ENCODE measurements at regions not wholly inside any gene's neighbourhood (a gene's known extent, or its start where the extent isn't known, plus 50 kb on each side); places are given as distances from the start of the nearest gene placed in this dataset.

- TF ChIP-seq, protein P1, sequence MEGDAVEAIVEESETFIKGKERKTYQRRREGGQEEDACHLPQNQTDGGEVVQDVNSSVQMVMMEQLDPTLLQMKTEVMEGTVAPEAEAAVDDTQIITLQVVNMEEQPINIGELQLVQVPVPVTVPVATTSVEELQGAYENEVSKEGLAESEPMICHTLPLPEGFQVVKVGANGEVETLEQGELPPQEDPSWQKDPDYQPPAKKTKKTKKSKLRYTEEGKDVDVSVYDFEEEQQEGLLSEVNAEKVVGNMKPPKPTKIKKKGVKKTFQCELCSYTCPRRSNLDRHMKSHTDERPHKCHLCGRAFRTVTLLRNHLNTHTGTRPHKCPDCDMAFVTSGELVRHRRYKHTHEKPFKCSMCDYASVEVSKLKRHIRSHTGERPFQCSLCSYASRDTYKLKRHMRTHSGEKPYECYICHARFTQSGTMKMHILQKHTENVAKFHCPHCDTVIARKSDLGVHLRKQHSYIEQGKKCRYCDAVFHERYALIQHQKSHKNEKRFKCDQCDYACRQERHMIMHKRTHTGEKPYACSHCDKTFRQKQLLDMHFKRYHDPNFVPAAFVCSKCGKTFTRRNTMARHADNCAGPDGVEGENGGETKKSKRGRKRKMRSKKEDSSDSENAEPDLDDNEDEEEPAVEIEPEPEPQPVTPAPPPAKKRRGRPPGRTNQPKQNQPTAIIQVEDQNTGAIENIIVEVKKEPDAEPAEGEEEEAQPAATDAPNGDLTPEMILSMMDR (IDR thresholded peaks at IDR 0.05; ENCODE audit: borderline replicate concordance, insufficient read depth, low read depth, low read length) = no peak
- no peak overlapping the region for H3K4me3 ChIP-seq (ENCODE audit: low read depth, low read length)
Measured at GRCh38 chr6:45742591-45742990, 273.1 kb downstream of the CLIC5 start.

GRCh38 chr6:45741437-45742171 is 274.1 kb downstream of the CLIC5 start:
- TF ChIP-seq, protein P1 (IDR thresholded peaks at IDR 0.05; ENCODE audit: borderline replicate concordance, insufficient read depth, low read depth, low read length) = no peak
- no peak overlapping the region for H3K4me3 ChIP-seq (ENCODE audit: low read depth, low read length)

DNA sequence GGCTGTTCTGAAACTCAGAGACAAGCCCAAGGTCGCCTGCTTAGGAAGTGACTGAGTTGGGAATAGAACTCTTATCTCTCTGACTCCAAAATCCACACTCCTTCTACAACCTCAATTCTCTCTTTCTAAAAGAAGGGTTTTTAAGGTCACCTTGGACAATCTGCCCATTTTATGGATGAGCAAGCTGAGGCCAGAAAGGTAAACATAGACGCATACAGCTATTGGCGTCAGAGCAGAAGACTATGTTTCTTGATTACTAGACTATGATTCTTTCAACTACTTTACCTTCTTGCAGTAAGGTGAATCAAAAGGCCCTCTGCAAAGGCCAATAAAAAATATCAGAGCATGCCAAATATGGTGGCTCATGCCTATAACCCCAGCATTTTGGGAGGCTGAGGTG is 276.6 kb downstream of the CLIC5 start:
- TF ChIP-seq, protein P1 (IDR thresholded peaks at IDR 0.05; ENCODE audit: borderline replicate concordance, insufficient read depth, low read depth, low read length) = no peak
- H3K4me3 ChIP-seq (ENCODE audit: low read depth, low read length) = no peak overlapping the region

DNA sequence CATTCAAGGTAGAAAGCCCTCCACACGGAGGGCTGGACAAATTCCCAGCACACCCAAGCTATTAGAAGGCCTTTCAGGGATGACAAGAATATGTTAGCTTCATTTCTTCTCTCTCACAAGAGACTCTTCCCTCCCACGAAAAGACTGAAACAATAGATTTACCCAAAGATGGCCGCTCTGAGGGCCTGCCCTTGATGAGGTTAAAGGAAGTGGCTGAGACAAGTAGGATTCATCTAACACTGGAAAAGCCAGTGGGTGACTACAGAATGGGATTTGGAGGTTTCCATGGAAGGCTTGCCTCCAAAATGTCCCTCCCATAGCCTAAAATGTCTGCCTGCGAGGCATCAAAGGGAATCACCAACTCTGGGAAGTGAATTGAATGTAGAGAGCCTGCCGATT is 277.6 kb downstream of the CLIC5 start:
- H3K4me3 ChIP-seq (ENCODE audit: low read depth, low read length) = no peak overlapping the region
- TF ChIP-seq, protein P1 (IDR thresholded peaks at IDR 0.05; ENCODE audit: borderline replicate concordance, insufficient read depth, low read depth, low read length) = no peak

DNA sequence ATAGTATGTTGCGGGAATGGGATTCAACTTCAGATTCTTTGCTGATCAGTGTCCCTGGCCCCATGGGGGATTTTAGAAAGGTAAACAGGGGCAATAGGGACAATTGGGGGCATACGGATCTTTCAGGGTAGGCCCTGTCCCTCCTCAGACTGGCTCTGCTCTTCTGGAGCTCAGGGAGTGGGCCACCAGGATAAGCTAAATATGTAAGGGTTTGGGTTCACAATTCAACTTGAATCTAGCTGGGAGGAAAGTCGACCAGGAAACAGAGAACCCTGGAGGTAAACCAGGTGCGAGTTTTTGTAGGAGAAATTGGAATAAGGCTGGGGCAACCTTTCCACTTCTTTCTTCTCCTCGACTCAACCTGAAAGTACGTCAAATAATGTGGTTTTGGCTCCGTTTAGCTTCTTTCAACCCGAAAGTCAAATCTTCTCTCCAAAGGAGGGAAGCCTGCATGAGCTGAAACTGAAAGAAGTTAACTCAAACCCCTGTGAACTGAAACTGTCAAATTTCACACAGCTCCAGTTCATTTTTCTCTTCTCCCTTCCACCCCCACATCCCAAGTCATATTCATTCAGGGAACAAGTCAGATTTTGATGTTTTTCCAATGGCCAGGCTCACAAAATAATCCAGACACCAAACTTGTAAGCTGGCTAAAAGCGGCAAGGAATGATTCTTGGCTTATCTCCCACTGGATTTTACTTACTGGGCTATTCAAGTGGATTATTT is 278.2 kb downstream of the CLIC5 start:
- TF ChIP-seq, protein P1 (IDR thresholded peaks at IDR 0.05; ENCODE audit: borderline replicate concordance, insufficient read depth, low read depth, low read length) = no peak
- no peak overlapping the region for H3K4me3 ChIP-seq (ENCODE audit: low read depth, low read length)

DNA sequence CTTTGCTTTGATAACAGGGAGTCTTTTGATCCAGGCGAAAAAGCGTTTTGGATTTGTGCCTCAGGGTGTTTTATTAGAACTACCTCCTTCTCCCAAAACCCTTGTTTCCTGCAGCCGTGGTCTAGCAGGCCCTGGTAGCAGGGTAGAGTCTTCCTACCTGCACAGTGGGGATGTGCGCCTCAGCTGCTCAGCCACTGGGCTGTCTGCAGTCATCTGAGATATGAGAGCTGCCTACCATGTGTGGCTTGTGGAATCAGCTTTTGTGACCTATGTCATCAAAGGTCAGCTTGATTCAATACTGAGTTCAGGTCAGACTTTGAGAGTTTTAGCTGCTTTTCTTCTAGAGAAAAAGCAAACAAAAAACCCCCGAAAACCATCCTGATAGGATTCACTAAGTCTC is 279.5 kb downstream of the CLIC5 start:
- H3K4me3 ChIP-seq (ENCODE audit: low read depth, low read length) = no peak overlapping the region
- TF ChIP-seq, protein P1 (IDR thresholded peaks at IDR 0.05; ENCODE audit: borderline replicate concordance, insufficient read depth, low read depth, low read length) = no peak

DNA sequence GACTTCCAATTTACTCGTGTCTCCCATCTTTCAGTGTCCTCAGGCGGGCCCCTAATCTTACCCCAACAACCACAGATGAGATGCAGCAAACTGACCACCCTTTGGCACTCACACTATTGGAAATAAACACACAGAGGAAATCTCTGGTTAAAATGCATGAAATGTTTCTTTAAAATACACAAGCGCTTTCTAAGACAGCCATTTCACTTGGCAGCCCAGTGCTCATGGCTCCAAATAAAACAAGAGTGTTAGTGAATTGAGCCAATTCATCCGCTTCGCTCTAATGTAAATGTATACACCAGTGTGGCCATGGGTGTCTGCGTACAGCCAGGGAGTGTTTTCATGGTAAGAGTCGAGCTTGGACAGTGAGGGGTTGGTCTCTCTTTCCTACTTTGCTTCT is 282.9 kb downstream of the CLIC5 start:
- H3K4me3 ChIP-seq (ENCODE audit: low read depth, low read length) = no peak overlapping the region
- TF ChIP-seq, protein P1 (IDR thresholded peaks at IDR 0.05; ENCODE audit: borderline replicate concordance, insufficient read depth, low read depth, low read length) = no peak
